Endothelial cell of umbilical vein (primary cell): ENCODE measurements at regions not wholly inside any gene's neighbourhood (a gene's known extent, or its start where the extent isn't known, plus 50 kb on each side); places are given as distances from the start of the nearest gene placed in this dataset.

Experiments
- BruUV-seq: library from RNA; stranded (reverse); fragments of 400-500 nt; replicated peaks from 2 replicates; lab custom pipeline; 2021; lab: Mats Ljungman, UMichigan
- CTCF ChIA-PET: fragments of 300-600, 350-600 bp; sonication (Branson Sonifier 250); formaldehyde crosslinking; loops from one replicate; lab custom pipeline; 2021; ENCODE audit warnings: antibody characterized with exemption, inconsistent platforms; lab: Charles Lee
- POLR2A ChIA-PET: fragments of 300-600, 350-600 bp; sonication (Branson Sonifier 250); formaldehyde crosslinking; loops from one replicate; lab custom pipeline; 2021; ENCODE audit warnings: antibody characterized with exemption, inconsistent platforms; lab: Charles Lee
- DNase-seq: peaks from one replicate; pipeline ENCODE4 v3.0.0-alpha.2; 2011; ENCODE audit warnings: low read depth, low spot score
- FAIRE-seq: peaks from 2 replicates; lab custom pipeline; 2011; peaks lifted over from hg19 to GRCh38; lab: Jason Lieb, UNC
- H2AFZ ChIP-seq: 2 replicates; pipeline ENCODE4 v1.6.0; 2012; ENCODE audit warnings: low read depth, low read length, control low read depth, inconsistent platforms
- H3K27ac ChIP-seq: 2 replicates; pipeline ENCODE4 v1.5.1; 2011; ENCODE audit warnings: low read depth, mild to moderate bottlenecking, control low read depth, low read length, moderate library complexity; ENCODE audit not compliant: insufficient read depth
- H3K27me3 ChIP-seq, 2 experiments: 2 replicates each; pipeline versions ENCODE4 v1.6.0 to v1.6.1; 2011; ENCODE audit warnings: low read length in 2 of 2, mixed read lengths in 1 of 2; ENCODE audit not compliant: control insufficient read depth in 2 of 2, insufficient read depth in 2 of 2
- H3K36me3 ChIP-seq, 2 experiments: 2 replicates in 1 of 2; 3 replicates in 1 of 2; pipeline ENCODE4 v1.5.1; 2011; ENCODE audit warnings: low read length in 2 of 2, mild to moderate bottlenecking in 1 of 2, moderate library complexity in 1 of 2; ENCODE audit not compliant: control insufficient read depth in 2 of 2, insufficient read depth in 2 of 2; ENCODE audit errors: extremely low read depth in 1 of 2
- H3K4me1 ChIP-seq: 3 replicates; pipeline ENCODE4 v1.5.1; 2011; ENCODE audit warnings: mild to moderate bottlenecking, low read length; ENCODE audit not compliant: control insufficient read depth, insufficient read depth; ENCODE audit errors: extremely low read depth
- H3K4me2 ChIP-seq: 2 replicates; pipeline ENCODE4 v1.6.1; 2011; ENCODE audit warnings: low read length, control low read depth, mixed read lengths; ENCODE audit not compliant: insufficient read depth
- H3K4me3 ChIP-seq, 3 experiments: fragments of 200-600 bp in 1 of 3; sonication (generic), shearing (Covaris generic) in 1 of 3; replicated peaks in 1 of 3; 2 replicates each; pipeline ENCODE4 v1.5.1; 2011 to 2016; ENCODE audit warnings: control low read depth in 3 of 3, low read length in 3 of 3, mild to moderate bottlenecking in 2 of 3, inconsistent platforms in 1 of 3, low read depth in 1 of 3, moderate library complexity in 1 of 3; ENCODE audit not compliant: insufficient read depth in 1 of 3
- H3K79me2 ChIP-seq: 2 replicates; pipeline ENCODE4 v1.6.0; 2012; ENCODE audit warnings: low read length, inconsistent platforms; ENCODE audit not compliant: control insufficient read depth, insufficient read depth
- H3K9ac ChIP-seq: replicated peaks from 2 replicates; pipeline ENCODE3; 2011; ENCODE audit warnings: low read length, control low read depth; ENCODE audit not compliant: insufficient read depth; ENCODE audit errors: extremely low read depth
- H3K9me1 ChIP-seq: replicated peaks from 3 replicates; pipeline ENCODE4 v1.6.0; 2011; ENCODE audit warnings: mild to moderate bottlenecking, low read length; ENCODE audit not compliant: control insufficient read depth, insufficient read depth; ENCODE audit errors: extremely low read depth
- H3K9me3 ChIP-seq: replicated peaks from 2 replicates; pipeline ENCODE4 v1.5.1; 2012; ENCODE audit warnings: low read length, inconsistent platforms; ENCODE audit not compliant: control insufficient read depth, insufficient read depth
- H4K20me1 ChIP-seq: replicated peaks from 2 replicates; pipeline ENCODE3; 2011; ENCODE audit warnings: mild to moderate bottlenecking, low read length; ENCODE audit not compliant: control insufficient read depth, insufficient read depth; ENCODE audit errors: extremely low read depth
- EZH2 ChIP-seq: IDR thresholded peaks from 2 replicates; pipeline ENCODE4 v1.6.1; 2012; ENCODE audit warnings: borderline replicate concordance, low read depth, mild to moderate bottlenecking, moderate library complexity, low read length, inconsistent platforms; ENCODE audit not compliant: severe bottlenecking
- FOS ChIP-seq: IDR thresholded peaks from 2 replicates; pipeline ENCODE4 v1.6.1; 2011; ENCODE audit warnings: mild to moderate bottlenecking, low read length, moderate library complexity, borderline replicate concordance; ENCODE audit not compliant: insufficient read depth
- GATA2 ChIP-seq: IDR thresholded peaks from 2 replicates; pipeline ENCODE4 v1.7.0; 2011; ENCODE audit warnings: low read depth, mild to moderate bottlenecking, moderate library complexity, mixed read lengths, low read length; ENCODE audit not compliant: insufficient read length, insufficient read depth
- JUN ChIP-seq: IDR thresholded peaks from 2 replicates; pipeline ENCODE4 v1.6.1; 2011; ENCODE audit warnings: borderline replicate concordance, low read depth; ENCODE audit not compliant: insufficient read length, insufficient read depth
- MAX ChIP-seq: IDR thresholded peaks from 2 replicates; pipeline ENCODE4 v1.6.1; 2011; ENCODE audit not compliant: insufficient read depth, insufficient read length
- MYC ChIP-seq: IDR thresholded peaks from one replicate; pipeline ENCODE4 v1.6.1; 2011; ENCODE audit warnings: mild to moderate bottlenecking, low read depth, low read length
- POLR2A ChIP-seq: IDR thresholded peaks from 2 replicates; pipeline ENCODE4 v1.6.1; 2012; ENCODE audit warnings: low read depth, mild to moderate bottlenecking, control low read depth, low read length
- POLR2AphosphoS5 ChIP-seq: IDR thresholded peaks from 2 replicates; pipeline ENCODE4 v1.6.1; 2012; ENCODE audit warnings: low read depth, mild to moderate bottlenecking, control low read depth, low read length, moderate library complexity; ENCODE audit not compliant: insufficient read depth
- dilution Hi-C: fragments of 300-500 bp; cut with MboI; formaldehyde crosslinking; loops from one replicate; pipeline ENCODE4 v1.15.0; 2019; ENCODE audit warnings: low sequenced_read_pairs; ENCODE audit not compliant: extremely low pct_ligation_motif_present
- intact Hi-C: fragments of 100-400 bp; cut with micrococcal nuclease; formaldehyde crosslinking; loops from one replicate; pipeline ENCODE4 v1.10.0; 2022
- TF ChIP-seq, protein P1 (sequence below), 2 donors: IDR thresholded peaks; 1 replicate in 1 of 2; 2 replicates in 1 of 2; pipeline ENCODE4 v1.5.1; 2011; ENCODE audit warnings: low read length in 2 of 2, mild to moderate bottlenecking in 2 of 2, moderate library complexity in 2 of 2, control low read depth in 1 of 2, inconsistent platforms in 1 of 2, low read depth in 1 of 2; ENCODE audit not compliant: insufficient read depth in 1 of 2; ENCODE audit errors: extremely low read depth in 1 of 2

DNA sequence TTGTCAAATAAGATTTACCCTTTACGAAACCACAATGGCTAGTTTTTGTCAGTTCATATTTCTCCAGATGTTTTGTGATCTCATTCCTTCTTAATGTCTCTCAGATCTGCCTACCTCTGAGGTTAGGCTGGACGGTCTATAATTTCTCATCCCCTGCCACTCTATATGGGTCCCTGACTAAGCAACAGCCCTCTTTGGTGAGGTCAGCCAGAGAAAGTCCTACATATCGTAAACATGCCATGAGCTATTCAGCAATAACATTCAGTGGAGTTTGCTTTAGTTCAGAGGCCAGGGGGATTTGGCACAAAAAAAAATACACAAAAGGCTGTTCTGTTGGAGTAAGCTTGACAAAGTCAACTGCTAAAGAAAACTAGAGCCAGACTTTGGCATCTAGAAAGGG is 192.1 kb upstream of the NCKAP5 start:
- CTCF ChIA-PET: interaction anchor here (2.0 kb wide), 1 partner anchor 20 kb away, joined by 6 read pairs; no protein-coding TSS in a partner anchor
- H3K4me3 ChIP-seq: no peak overlapping the region
- no TSS peak for BruUV-seq
- TF ChIP-seq MAX (no peak), MYC (no peak), JUN (no peak), POLR2A (no peak), POLR2AphosphoS5 (no peak), FOS (no peak), GATA2 (no peak), EZH2 (no peak)
- TF ChIP-seq, protein P1, sequence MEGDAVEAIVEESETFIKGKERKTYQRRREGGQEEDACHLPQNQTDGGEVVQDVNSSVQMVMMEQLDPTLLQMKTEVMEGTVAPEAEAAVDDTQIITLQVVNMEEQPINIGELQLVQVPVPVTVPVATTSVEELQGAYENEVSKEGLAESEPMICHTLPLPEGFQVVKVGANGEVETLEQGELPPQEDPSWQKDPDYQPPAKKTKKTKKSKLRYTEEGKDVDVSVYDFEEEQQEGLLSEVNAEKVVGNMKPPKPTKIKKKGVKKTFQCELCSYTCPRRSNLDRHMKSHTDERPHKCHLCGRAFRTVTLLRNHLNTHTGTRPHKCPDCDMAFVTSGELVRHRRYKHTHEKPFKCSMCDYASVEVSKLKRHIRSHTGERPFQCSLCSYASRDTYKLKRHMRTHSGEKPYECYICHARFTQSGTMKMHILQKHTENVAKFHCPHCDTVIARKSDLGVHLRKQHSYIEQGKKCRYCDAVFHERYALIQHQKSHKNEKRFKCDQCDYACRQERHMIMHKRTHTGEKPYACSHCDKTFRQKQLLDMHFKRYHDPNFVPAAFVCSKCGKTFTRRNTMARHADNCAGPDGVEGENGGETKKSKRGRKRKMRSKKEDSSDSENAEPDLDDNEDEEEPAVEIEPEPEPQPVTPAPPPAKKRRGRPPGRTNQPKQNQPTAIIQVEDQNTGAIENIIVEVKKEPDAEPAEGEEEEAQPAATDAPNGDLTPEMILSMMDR (IDR thresholded peaks at IDR 0.05; ENCODE audit: extremely low read depth in 1 of 2, insufficient read depth in 1 of 2, low read depth in 1 of 2, low read length in 2 of 2): no peak
- no peak for DNase-seq
- H3K9ac ChIP-seq: no peak overlapping the region
- H4K20me1 ChIP-seq: no peaks in the 10 kb centered on the region
- dilution Hi-C loops (no loop called here), intact Hi-C loops (no loop called here)
- no peaks in the 10 kb centered on the region for H3K27me3 ChIP-seq
- no peak for FAIRE-seq
- no peaks in the 10 kb centered on the region for H3K79me2 ChIP-seq
- H2AFZ ChIP-seq: no peak overlapping the region
- H3K9me1 ChIP-seq: no peaks in the 10 kb centered on the region
- no peaks in the 10 kb centered on the region for H3K4me1 ChIP-seq
- no peaks in the 10 kb centered on the region for H3K36me3 ChIP-seq
- no peaks in the 10 kb centered on the region for H3K9me3 ChIP-seq
- H3K4me2 ChIP-seq: no peak overlapping the region
- POLR2A ChIA-PET: no interaction called here
- H3K27ac ChIP-seq: no peak overlapping the region
